Naive thymus-derived CD4-positive, alpha-beta T cell (primary cell): ENCODE measurements at regions not wholly inside any gene's neighbourhood (a gene's known extent, or its start where the extent isn't known, plus 50 kb on each side); places are given as distances from the start of the nearest gene placed in this dataset.

ENCODE experiments used
- ATAC-seq: fragments of 150-1000 bp; cut with Tn5 transposase; 2 replicates; pipeline ENCODE4 v1.10.0; 2021; ENCODE audit warnings: mild to moderate bottlenecking, moderate library complexity
- CTCF ChIA-PET: fragments of 350-600 bp; sonication (Branson Sonifier 250); formaldehyde crosslinking; loops from one replicate; lab custom pipeline; 2021; ENCODE audit warnings: antibody characterized with exemption; lab: Charles Lee
- POLR2A ChIA-PET: fragments of 350-600 bp; sonication (Branson Sonifier 250); formaldehyde crosslinking; loops from one replicate; lab custom pipeline; 2021; ENCODE audit warnings: antibody characterized with exemption, inconsistent platforms; lab: Charles Lee
- DNase-seq, 9 donors: peaks; one replicate each; pipeline versions ENCODE4 v3.0.0 to v3.0.0-alpha.2; 2020 to 2022; ENCODE audit warnings: mixed read lengths in 1 of 9
- H3K27ac ChIP-seq: one replicate; pipeline ENCODE4 v1.7.0; 2013; ENCODE audit warnings: mild to moderate bottlenecking, low read depth, low read length, moderate library complexity
- H3K27me3 ChIP-seq, 2 donors: one replicate each; pipeline ENCODE4 v1.7.0; 2013; ENCODE audit warnings: low read length in 2 of 2, mild to moderate bottlenecking in 2 of 2, moderate library complexity in 2 of 2; ENCODE audit not compliant: control insufficient read depth in 2 of 2, insufficient read depth in 2 of 2
- H3K36me3 ChIP-seq, 3 experiments: 1 replicate in 2 of 3; 2 replicates in 1 of 3; pipeline ENCODE4 v1.7.0; 2013; ENCODE audit warnings: low read length in 3 of 3, mild to moderate bottlenecking in 3 of 3, moderate library complexity in 1 of 3; ENCODE audit not compliant: insufficient read depth in 3 of 3, control insufficient read depth in 2 of 3
- H3K4me1 ChIP-seq, 2 donors: one replicate each; pipeline ENCODE4 v1.7.0; 2013; ENCODE audit warnings: low read length in 2 of 2, mild to moderate bottlenecking in 2 of 2, moderate library complexity in 1 of 2; ENCODE audit not compliant: control insufficient read depth in 2 of 2, insufficient read depth in 2 of 2
- H3K4me3 ChIP-seq: 2 replicates; pipeline ENCODE4 v1.7.0; 2013; ENCODE audit warnings: mild to moderate bottlenecking, low read length
- H3K9me3 ChIP-seq, 3 experiments: 1 replicate in 2 of 3; 2 replicates in 1 of 3; pipeline ENCODE4 v1.7.0; 2013; ENCODE audit warnings: low read length in 3 of 3; ENCODE audit not compliant: control insufficient read depth in 2 of 3
- H3K27ac Mint-ChIP-seq, 9 donors: one replicate each; pipeline ENCODE4 v1.8.0; 2020 to 2022; ENCODE audit warnings: mixed read lengths in 9 of 9, mild to moderate bottlenecking in 8 of 9, moderate library complexity in 5 of 9, inconsistent platforms in 2 of 9
- H3K27me3 Mint-ChIP-seq, 5 donors: one replicate each; pipeline ENCODE4 v1.8.0; 2021 to 2022; ENCODE audit warnings: mixed read lengths in 5 of 5, mild to moderate bottlenecking in 1 of 5
- H3K36me3 Mint-ChIP-seq, 5 donors: one replicate each; pipeline ENCODE4 v1.8.0; 2020 to 2022; ENCODE audit warnings: mixed read lengths in 5 of 5, mild to moderate bottlenecking in 3 of 5, inconsistent platforms in 1 of 5
- H3K4me1 Mint-ChIP-seq, 7 donors: one replicate each; pipeline ENCODE4 v1.8.0; 2020 to 2022; ENCODE audit warnings: mixed read lengths in 7 of 7, mild to moderate bottlenecking in 3 of 7, inconsistent platforms in 1 of 7
- H3K4me3 Mint-ChIP-seq, 10 donors: one replicate each; pipeline ENCODE4 v1.8.0; 2020 to 2022; ENCODE audit warnings: mild to moderate bottlenecking in 10 of 10, mixed read lengths in 10 of 10, moderate library complexity in 6 of 10, inconsistent platforms in 2 of 10
- H3K9me3 Mint-ChIP-seq, 11 donors: one replicate each; pipeline ENCODE4 v1.8.0; 2020 to 2022; ENCODE audit warnings: mixed read lengths in 11 of 11, mild to moderate bottlenecking in 4 of 11, inconsistent platforms in 1 of 11, moderate library complexity in 1 of 11
- intact Hi-C, 2 donors: fragments of 100-400 bp; cut with micrococcal nuclease; formaldehyde crosslinking; loops; one replicate each; pipeline ENCODE4 v1.15.1; 2023

DNA sequence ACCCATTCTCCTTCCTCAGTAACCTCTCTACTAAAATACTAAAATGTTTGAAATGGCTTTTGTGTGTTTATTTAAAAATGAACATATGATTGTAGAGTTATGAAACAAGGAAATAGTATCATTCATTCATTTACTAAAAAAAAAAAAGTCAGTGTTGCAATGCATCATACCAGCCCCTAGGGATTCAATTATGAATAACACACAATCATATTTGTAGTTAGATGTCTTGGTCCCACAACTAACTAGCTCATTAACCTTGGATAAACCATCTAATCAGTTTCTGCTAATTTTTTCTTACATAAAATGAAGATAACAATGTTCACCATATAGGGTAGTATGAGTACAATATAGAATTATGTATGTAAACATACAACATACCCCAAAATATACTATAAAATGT, 183.2 kb downstream of the GRIN2B start:
- H3K4me3 Mint-ChIP-seq, result no peak overlapping the region
- H3K9me3 Mint-ChIP-seq, result peaks cover 0 to 11% (median 5%) of the 10 kb centered on the region in 11 donors
- Histone ChIP-seq H3K9me3 (no peaks in the 10 kb centered on the region), H3K4me3 (no peak overlapping the region), H3K27ac (no peak overlapping the region), H3K4me1 (no peaks in the 10 kb centered on the region), H3K36me3 (no peaks in the 10 kb centered on the region), H3K27me3 (no peaks in the 10 kb centered on the region)
- DNase-seq, result no peak
- no peak for ATAC-seq
- no peaks in the 10 kb centered on the region for H3K36me3 Mint-ChIP-seq
- intact Hi-C loops, result no loop called here
- CTCF ChIA-PET, result no interaction called here
- POLR2A ChIA-PET, result no interaction called here
- no peaks in the 10 kb centered on the region for H3K4me1 Mint-ChIP-seq
- no peaks in the 10 kb centered on the region for H3K27me3 Mint-ChIP-seq
- no peak overlapping the region for H3K27ac Mint-ChIP-seq

DNA sequence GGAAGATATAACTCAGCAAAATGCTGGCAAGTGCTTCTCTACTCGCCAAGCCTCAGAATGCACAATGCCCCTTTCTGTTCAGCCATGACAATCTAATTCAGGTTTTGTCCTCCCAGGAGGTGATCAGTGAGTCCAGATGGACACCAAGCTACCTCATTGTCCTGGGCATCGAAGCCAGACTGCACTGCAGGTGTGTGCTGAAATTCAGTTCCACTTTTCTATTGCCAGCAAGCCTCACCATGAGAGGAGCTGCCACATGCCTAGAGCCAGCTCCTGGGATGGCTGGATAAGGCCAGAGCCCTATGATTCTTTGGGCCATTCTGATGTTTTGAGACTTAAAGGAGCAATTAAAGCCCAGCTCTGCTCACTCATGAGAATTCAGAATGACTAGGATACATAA, 186.7 kb downstream of the GRIN2B start:
- DNase-seq (no peak), ATAC-seq (no peak)
- no peaks in the 10 kb centered on the region for H3K4me1 Mint-ChIP-seq
- H3K27ac ChIP-seq, result no peak overlapping the region
- H3K27me3 Mint-ChIP-seq, result peaks cover 0 to 4% (median 0%) of the 10 kb centered on the region in 5 donors
- ChIA-PET CTCF (no interaction called here), POLR2A (no interaction called here)
- no peak overlapping the region for H3K27ac Mint-ChIP-seq
- no peaks in the 10 kb centered on the region for H3K4me1 ChIP-seq
- H3K9me3 ChIP-seq, result no peaks in the 10 kb centered on the region
- no peak overlapping the region for H3K4me3 ChIP-seq
- H3K4me3 Mint-ChIP-seq, result no peak overlapping the region
- H3K36me3 Mint-ChIP-seq, result no peaks in the 10 kb centered on the region
- H3K9me3 Mint-ChIP-seq, result peaks cover 0 to 16% (median 7%) of the 10 kb centered on the region in 11 donors
- intact Hi-C loops, result no loop called here
- no peaks in the 10 kb centered on the region for H3K27me3 ChIP-seq
- no peaks in the 10 kb centered on the region for H3K36me3 ChIP-seq

DNA sequence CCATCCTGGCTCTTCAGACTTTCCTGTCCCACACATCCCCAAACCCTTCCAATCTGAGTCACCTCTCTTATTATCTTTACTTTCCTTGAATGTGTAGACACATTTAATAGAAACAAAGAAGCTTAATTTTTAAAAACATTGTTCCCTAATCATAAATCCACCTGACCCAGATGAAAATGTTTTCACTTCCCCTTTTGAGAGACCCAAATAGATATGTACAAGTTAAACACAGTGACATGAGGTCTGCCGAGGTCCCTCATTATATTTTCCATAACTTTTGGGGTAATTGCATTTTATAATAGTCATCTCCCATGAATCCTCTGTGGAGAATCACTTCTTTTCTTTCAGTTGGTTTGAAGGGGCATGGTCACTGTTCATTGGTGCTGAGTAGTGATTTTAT, 191.1 kb downstream of the GRIN2B start:
- POLR2A ChIA-PET, result no interaction called here
- CTCF ChIA-PET, result no interaction called here
- Mint-ChIP-seq H3K36me3 (no peaks in the 10 kb centered on the region), H3K4me3 (no peak overlapping the region), H3K27ac (no peak overlapping the region), H3K27me3 (peaks cover 0 to 19% (median 13%) of the 10 kb centered on the region in 5 donors), H3K9me3 (peaks cover 0 to 14% (median 5%) of the 10 kb centered on the region in 11 donors), H3K4me1 (no peaks in the 10 kb centered on the region)
- H3K9me3 ChIP-seq, result no peaks in the 10 kb centered on the region
- H3K4me3 ChIP-seq, result no peak overlapping the region
- H3K4me1 ChIP-seq, result no peaks in the 10 kb centered on the region
- intact Hi-C loops, result no loop called here
- no peak overlapping the region for H3K27ac ChIP-seq
- no peak for DNase-seq
- H3K27me3 ChIP-seq, result no peaks in the 10 kb centered on the region
- ATAC-seq, result no peak
- no peaks in the 10 kb centered on the region for H3K36me3 ChIP-seq

- H3K27ac Mint-ChIP-seq, result no peak overlapping the region
- no peak overlapping the region for H3K4me3 ChIP-seq
- peaks cover 0 to 11% (median 0%) of the 10 kb centered on the region in 11 donors for H3K9me3 Mint-ChIP-seq
- no peak for DNase-seq
- H3K9me3 ChIP-seq, result no peaks in the 10 kb centered on the region
- POLR2A ChIA-PET, result no interaction called here
- H3K27me3 Mint-ChIP-seq, result peaks cover 0 to 25% (median 16%) of the 10 kb centered on the region in 5 donors
- H3K4me1 Mint-ChIP-seq, result no peaks in the 10 kb centered on the region
- H3K4me1 ChIP-seq, result no peaks in the 10 kb centered on the region
- no peak overlapping the region for H3K4me3 Mint-ChIP-seq
- intact Hi-C loops, result no loop called here
- H3K27me3 ChIP-seq, result no peaks in the 10 kb centered on the region
- no peaks in the 10 kb centered on the region for H3K36me3 ChIP-seq
- ATAC-seq, result no peak
- CTCF ChIA-PET, result no interaction called here
- H3K36me3 Mint-ChIP-seq, result no peaks in the 10 kb centered on the region
- H3K27ac ChIP-seq, result no peak overlapping the region
Measured at GRCh38 chr12:13788626-13789025, 192.8 kb downstream of the GRIN2B start.

DNA sequence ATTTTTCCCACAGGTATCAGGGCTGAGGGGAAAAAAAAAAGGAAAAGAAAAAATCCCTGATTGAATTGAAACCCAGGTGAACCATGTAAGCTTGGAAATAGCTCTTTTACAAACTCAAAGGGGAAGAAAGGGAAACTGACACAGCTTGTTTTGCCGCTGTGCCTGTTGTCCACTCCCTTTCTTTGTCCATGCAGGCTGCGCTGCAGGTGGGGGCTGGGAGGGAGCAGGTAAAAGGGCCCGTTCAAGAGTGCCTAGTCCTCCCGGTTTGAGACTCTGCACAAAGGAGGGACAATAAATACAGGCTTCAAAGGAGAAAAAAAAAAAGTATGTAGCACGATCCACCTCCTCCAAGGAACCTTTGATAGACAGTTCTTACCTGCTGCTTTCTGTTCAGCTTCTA, 194.8 kb downstream of the GRIN2B start:
- no peak overlapping the region for H3K27ac Mint-ChIP-seq
- H3K36me3 ChIP-seq, result no peaks in the 10 kb centered on the region
- no peaks in the 10 kb centered on the region for H3K4me1 Mint-ChIP-seq
- H3K27me3 ChIP-seq, result no peaks in the 10 kb centered on the region
- ChIA-PET CTCF (no interaction called here), POLR2A (no interaction called here)
- no peak overlapping the region for H3K4me3 ChIP-seq
- H3K36me3 Mint-ChIP-seq, result peaks cover 0 to 5% (median 0%) of the 10 kb centered on the region in 5 donors
- H3K9me3 ChIP-seq, result no peaks in the 10 kb centered on the region
- peaks cover 0 to 27% (median 16%) of the 10 kb centered on the region in 5 donors for H3K27me3 Mint-ChIP-seq
- no peak for DNase-seq
- ATAC-seq, result no peak
- H3K9me3 Mint-ChIP-seq, result peaks cover 0 to 10% (median 0%) of the 10 kb centered on the region in 11 donors
- no peak overlapping the region for H3K4me3 Mint-ChIP-seq
- no peaks in the 10 kb centered on the region for H3K4me1 ChIP-seq
- H3K27ac ChIP-seq, result no peak overlapping the region
- intact Hi-C loops, result no loop called here

GRCh38 chr12:13784504-13784903, 196.9 kb downstream of the GRIN2B start:
- H3K27ac Mint-ChIP-seq, result no peak overlapping the region
- H3K27me3 Mint-ChIP-seq, result peaks cover 0 to 27% (median 16%) of the 10 kb centered on the region in 5 donors
- no peaks in the 10 kb centered on the region for H3K4me1 Mint-ChIP-seq
- POLR2A ChIA-PET, result no interaction called here
- ATAC-seq (no peak), DNase-seq (no peak)
- Histone ChIP-seq H3K9me3 (no peaks in the 10 kb centered on the region), H3K27ac (no peak overlapping the region), H3K4me1 (no peaks in the 10 kb centered on the region), H3K36me3 (no peaks in the 10 kb centered on the region), H3K4me3 (no peak overlapping the region), H3K27me3 (no peaks in the 10 kb centered on the region)
- CTCF ChIA-PET, result no interaction called here
- intact Hi-C loops, result no loop called here
- H3K36me3 Mint-ChIP-seq, result peaks cover 0 to 5% (median 0%) of the 10 kb centered on the region in 5 donors
- no peak overlapping the region for H3K4me3 Mint-ChIP-seq
- H3K9me3 Mint-ChIP-seq, result peaks cover 0 to 10% (median 0%) of the 10 kb centered on the region in 11 donors

DNA sequence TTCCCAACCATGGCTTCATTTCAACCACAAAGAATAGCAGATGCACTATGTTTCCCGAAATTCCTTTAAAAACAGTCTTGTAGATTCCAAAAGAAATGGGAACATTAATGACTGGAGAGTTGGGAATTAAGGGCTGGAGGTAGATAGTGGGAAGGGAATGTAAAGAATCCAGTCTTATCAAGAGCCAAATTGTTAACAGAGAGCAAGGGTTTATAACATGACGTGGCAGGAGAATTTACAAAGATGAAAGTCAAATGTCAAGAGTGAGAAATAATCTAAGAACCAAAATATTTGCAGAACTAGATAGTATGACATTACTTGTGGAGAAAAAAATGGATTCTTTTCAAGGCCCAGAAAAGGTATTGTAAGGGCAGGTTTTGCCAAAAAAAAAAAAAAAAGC, 200.9 kb downstream of the GRIN2B start:
- Mint-ChIP-seq H3K4me1 (no peaks in the 10 kb centered on the region), H3K9me3 (peaks cover 0 to 10% (median 0%) of the 10 kb centered on the region in 11 donors), H3K27me3 (peaks cover 0 to 14% (median 7%) of the 10 kb centered on the region in 5 donors), H3K27ac (no peak overlapping the region), H3K4me3 (no peak overlapping the region), H3K36me3 (peaks cover 0 to 5% (median 0%) of the 10 kb centered on the region in 5 donors)
- Histone ChIP-seq H3K9me3 (no peaks in the 10 kb centered on the region), H3K27ac (no peak overlapping the region), H3K27me3 (no peaks in the 10 kb centered on the region), H3K4me1 (no peaks in the 10 kb centered on the region), H3K4me3 (no peak overlapping the region), H3K36me3 (no peaks in the 10 kb centered on the region)
- CTCF ChIA-PET, result no interaction called here
- intact Hi-C loops, result no loop called here
- POLR2A ChIA-PET, result no interaction called here
- no peak for ATAC-seq
- no peak for DNase-seq
